ENCODE measurements at regions not wholly inside any gene's neighbourhood (a gene's known extent, or its start where the extent isn't known, plus 50 kb on each side); places are given as distances from the start of the nearest gene placed in this dataset.
"Not testable (repeated sequence)": the region's sequence is repeated elsewhere in the genome, so short reads cannot be mapped to it uniquely, and the experiment has no call there.

DNA sequence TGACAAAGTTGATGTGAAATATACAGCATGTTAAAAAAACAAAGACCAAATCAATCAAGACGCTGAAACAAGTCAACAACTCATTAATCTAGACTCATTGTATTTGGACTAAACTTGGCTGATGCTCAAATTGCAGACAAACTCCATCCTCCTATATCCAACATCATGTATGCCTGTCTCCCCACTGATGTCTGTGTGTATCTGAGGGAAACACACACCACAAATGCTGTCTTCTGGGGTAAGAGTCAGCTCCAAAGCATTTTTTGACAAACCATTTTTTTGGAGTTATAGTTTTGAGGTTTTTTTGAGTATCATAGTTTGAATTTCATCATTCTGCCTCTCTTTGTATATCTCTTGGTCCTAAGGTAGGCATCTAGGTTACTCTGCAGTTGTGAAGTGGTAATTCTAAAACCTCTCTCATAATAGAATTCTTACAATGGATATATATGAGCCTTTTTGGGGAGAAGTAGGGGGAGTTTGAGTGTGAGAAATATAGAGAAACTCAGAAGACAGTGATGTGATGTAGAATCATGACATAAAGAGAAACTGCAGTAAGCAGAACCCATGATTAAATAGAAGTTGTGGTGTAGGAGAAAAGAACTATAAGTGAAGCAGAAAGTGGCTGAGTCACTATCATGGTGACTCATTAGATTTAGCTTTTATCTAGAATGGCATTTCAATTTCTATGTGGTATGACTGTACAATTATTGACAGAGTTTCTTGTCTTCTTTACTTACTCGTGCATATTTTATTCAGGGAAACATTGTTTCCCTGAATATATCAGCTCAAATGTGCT is 1531.1 kb upstream of the LRRTM3 start:
- no peaks in the 10 kb centered on the region for H3K27me3 ChIP-seq (ENCODE audit: control insufficient read depth in 1 of 2, insufficient read depth in 2 of 2, low read length in 2 of 2)
- no peaks in the 10 kb centered on the region for H3K36me3 ChIP-seq (ENCODE audit: control insufficient read depth in 2 of 2, insufficient read depth in 2 of 2, low read length in 2 of 2)
- H3K27ac ChIP-seq (ENCODE audit: low read length) = no peak overlapping the region

GRCh38 chr10:65395631-65396030 is 1530.2 kb upstream of the LRRTM3 start:
- Histone ChIP-seq H3K4me3 (ENCODE audit: low read length in 2 of 2) (no peak overlapping the region), H3K36me3 (ENCODE audit: control insufficient read depth in 2 of 2, insufficient read depth in 2 of 2, low read length in 2 of 2) (no peaks in the 10 kb centered on the region), H3K9me3 (ENCODE audit: control insufficient read depth in 2 of 2, low read length in 2 of 2) (no peaks in the 10 kb centered on the region), H3K27me3 (ENCODE audit: control insufficient read depth in 1 of 2, insufficient read depth in 2 of 2, low read length in 2 of 2) (no peaks in the 10 kb centered on the region), H3K4me1 (ENCODE audit: control insufficient read depth, insufficient read depth, low read length) (no peaks in the 10 kb centered on the region), H3K27ac (ENCODE audit: low read length) (no peak overlapping the region), H3K9ac (ENCODE audit: low read length in 2 of 2) (no peak overlapping the region)

More for the DNA sequence above, 1531.1 kb upstream of the LRRTM3 start:
- H3K4me3 ChIP-seq (ENCODE audit: low read length in 2 of 2) = no peak overlapping the region
- H3K9ac ChIP-seq (ENCODE audit: low read length in 2 of 2) = no peak overlapping the region
- H3K4me1 ChIP-seq (ENCODE audit: control insufficient read depth, insufficient read depth, low read length) = no peaks in the 10 kb centered on the region
- H3K9me3 ChIP-seq (ENCODE audit: control insufficient read depth in 2 of 2, low read length in 2 of 2) = no peaks in the 10 kb centered on the region

DNA sequence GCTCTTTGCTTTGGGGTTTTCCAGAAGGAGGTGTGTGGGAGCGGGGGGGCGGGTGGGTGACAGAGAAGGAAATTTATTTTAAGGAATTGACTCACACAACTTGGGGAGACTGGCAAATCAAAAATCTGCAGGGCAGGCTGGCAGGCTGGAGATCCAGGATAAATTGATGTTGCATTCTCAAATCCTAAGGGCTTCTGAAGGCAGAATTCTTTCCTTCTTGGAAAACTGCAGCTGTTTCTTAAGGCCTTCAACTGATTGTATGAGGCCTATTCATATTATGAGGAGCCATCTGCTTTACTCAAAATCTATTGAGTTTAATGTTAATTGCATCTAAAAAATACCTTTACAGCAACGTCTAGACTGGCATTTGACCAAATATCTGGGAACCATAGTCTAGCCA is 1528.8 kb upstream of the LRRTM3 start:
- H3K4me3 ChIP-seq (ENCODE audit: low read length in 2 of 2) = no peak overlapping the region
- no peaks in the 10 kb centered on the region for H3K9me3 ChIP-seq (ENCODE audit: control insufficient read depth in 2 of 2, low read length in 2 of 2)
- H3K36me3 ChIP-seq (ENCODE audit: control insufficient read depth in 2 of 2, insufficient read depth in 2 of 2, low read length in 2 of 2) = no peaks in the 10 kb centered on the region
- no peaks in the 10 kb centered on the region for H3K27me3 ChIP-seq (ENCODE audit: control insufficient read depth in 1 of 2, insufficient read depth in 2 of 2, low read length in 2 of 2)
- no peaks in the 10 kb centered on the region for H3K4me1 ChIP-seq (ENCODE audit: control insufficient read depth, insufficient read depth, low read length)
- no peak overlapping the region for H3K27ac ChIP-seq (ENCODE audit: low read length)
- no peak overlapping the region for H3K9ac ChIP-seq (ENCODE audit: low read length in 2 of 2)

DNA sequence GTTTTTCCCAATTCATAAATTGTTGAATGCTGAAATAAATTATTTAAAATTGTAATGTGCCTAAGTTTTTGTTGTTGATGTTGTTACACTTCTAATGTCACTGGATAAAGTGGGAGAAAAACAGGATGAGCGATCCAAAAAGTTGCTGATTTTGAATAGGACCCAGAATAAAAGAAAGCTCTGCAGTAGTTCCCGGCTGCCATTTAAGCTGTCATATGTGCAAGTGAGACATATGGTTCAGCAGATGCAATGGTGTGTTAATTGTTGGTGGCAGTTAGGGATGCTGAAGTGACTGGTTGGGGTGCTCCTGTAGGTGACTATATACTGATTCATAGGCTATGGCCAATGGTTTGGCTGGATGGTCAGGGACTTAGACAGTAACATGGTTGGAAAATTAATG is 1517.4 kb upstream of the LRRTM3 start:
- no peaks in the 10 kb centered on the region for H3K36me3 ChIP-seq (ENCODE audit: control insufficient read depth in 2 of 2, insufficient read depth in 2 of 2, low read length in 2 of 2)
- H3K4me1 ChIP-seq (ENCODE audit: control insufficient read depth, insufficient read depth, low read length) = no peaks in the 10 kb centered on the region
- no peak overlapping the region for H3K27ac ChIP-seq (ENCODE audit: low read length)
- H3K4me3 ChIP-seq (ENCODE audit: low read length in 2 of 2) = no peak overlapping the region
- H3K27me3 ChIP-seq (ENCODE audit: control insufficient read depth in 1 of 2, insufficient read depth in 2 of 2, low read length in 2 of 2) = no peaks in the 10 kb centered on the region
- H3K9ac ChIP-seq (ENCODE audit: low read length in 2 of 2) = no peak overlapping the region
- no peaks in the 10 kb centered on the region for H3K9me3 ChIP-seq (ENCODE audit: control insufficient read depth in 2 of 2, low read length in 2 of 2)

DNA sequence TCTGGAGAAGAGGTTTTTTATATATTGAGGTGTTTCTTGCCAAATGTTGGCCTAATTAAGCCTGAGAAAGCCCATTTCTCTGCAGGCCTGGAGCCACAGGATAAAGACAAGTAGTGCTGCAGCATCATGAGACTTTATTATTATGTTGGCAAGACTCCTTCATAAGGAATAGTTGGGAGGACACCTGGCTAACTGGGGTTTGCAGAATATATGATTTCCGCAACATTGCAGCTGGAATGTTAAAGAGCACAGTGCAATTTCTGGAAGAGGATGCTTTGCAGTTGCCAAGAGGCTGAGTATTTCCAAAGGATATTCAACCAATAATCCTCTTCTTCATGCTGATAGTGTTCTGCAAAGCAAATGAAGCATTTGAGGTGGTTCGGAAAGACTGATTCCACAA is 1512.8 kb upstream of the LRRTM3 start:
- H3K27me3 ChIP-seq (ENCODE audit: control insufficient read depth in 1 of 2, insufficient read depth in 2 of 2, low read length in 2 of 2) = no peaks in the 10 kb centered on the region
- H3K27ac ChIP-seq (ENCODE audit: low read length) = no peak overlapping the region
- no peaks in the 10 kb centered on the region for H3K36me3 ChIP-seq (ENCODE audit: control insufficient read depth in 2 of 2, insufficient read depth in 2 of 2, low read length in 2 of 2)
- H3K4me1 ChIP-seq (ENCODE audit: control insufficient read depth, insufficient read depth, low read length) = no peaks in the 10 kb centered on the region
- H3K4me3 ChIP-seq (ENCODE audit: low read length in 2 of 2) = no peak overlapping the region
- no peaks in the 10 kb centered on the region for H3K9me3 ChIP-seq (ENCODE audit: control insufficient read depth in 2 of 2, low read length in 2 of 2)
- H3K9ac ChIP-seq (ENCODE audit: low read length in 2 of 2) = no peak overlapping the region

DNA sequence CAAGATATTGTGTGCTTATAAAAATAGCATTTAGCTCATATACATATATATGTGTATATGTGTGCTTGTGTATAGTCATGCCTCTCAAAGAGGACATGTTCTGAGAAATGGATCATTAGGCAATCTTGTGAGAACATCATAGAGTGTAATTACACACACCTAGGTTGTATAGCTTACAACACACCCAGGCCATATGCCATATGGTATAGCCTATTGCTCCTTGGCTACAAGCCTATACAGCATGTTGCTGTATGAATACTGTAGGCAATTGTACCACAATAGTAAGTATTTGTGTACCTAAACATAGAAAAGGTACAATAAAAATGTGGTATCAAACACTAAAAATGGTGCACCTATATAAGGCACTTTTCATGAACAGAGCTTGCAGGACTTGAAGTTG is 1510.5 kb upstream of the LRRTM3 start:
- H3K27ac ChIP-seq (ENCODE audit: low read length) = no peak overlapping the region
- no peak overlapping the region for H3K4me3 ChIP-seq (ENCODE audit: low read length in 2 of 2)
- H3K9me3 ChIP-seq (ENCODE audit: control insufficient read depth in 2 of 2, low read length in 2 of 2) = no peaks in the 10 kb centered on the region
- no peak overlapping the region for H3K9ac ChIP-seq (ENCODE audit: low read length in 2 of 2)
- H3K36me3 ChIP-seq (ENCODE audit: control insufficient read depth in 2 of 2, insufficient read depth in 2 of 2, low read length in 2 of 2) = no peaks in the 10 kb centered on the region
- H3K27me3 ChIP-seq (ENCODE audit: control insufficient read depth in 1 of 2, insufficient read depth in 2 of 2, low read length in 2 of 2) = no peaks in the 10 kb centered on the region
- H3K4me1 ChIP-seq (ENCODE audit: control insufficient read depth, insufficient read depth, low read length) = no peaks in the 10 kb centered on the region

DNA sequence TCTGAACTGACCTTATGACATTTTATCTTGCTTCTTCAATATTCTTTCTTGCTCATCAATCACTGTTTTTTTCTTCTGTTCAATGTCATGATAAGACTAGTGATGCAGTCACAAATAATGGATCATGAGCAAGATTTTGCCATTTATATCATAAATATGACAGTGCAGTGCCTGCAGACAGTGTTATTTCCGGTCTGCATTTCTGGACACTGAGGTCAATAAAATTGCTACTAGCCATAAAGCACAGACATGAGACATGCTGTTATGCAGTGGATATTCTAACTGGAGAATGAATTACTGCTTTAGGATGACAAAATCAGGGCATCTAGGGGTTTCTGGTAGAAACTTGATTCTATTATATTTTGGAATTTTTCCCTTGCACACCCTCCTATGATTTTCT is 1509.7 kb upstream of the LRRTM3 start:
- Histone ChIP-seq H3K27ac (ENCODE audit: low read length) (no peak overlapping the region), H3K36me3 (ENCODE audit: control insufficient read depth in 2 of 2, insufficient read depth in 2 of 2, low read length in 2 of 2) (no peaks in the 10 kb centered on the region), H3K9me3 (ENCODE audit: control insufficient read depth in 2 of 2, low read length in 2 of 2) (no peaks in the 10 kb centered on the region), H3K4me1 (ENCODE audit: control insufficient read depth, insufficient read depth, low read length) (no peaks in the 10 kb centered on the region), H3K9ac (ENCODE audit: low read length in 2 of 2) (no peak overlapping the region), H3K4me3 (ENCODE audit: low read length in 2 of 2) (no peak overlapping the region), H3K27me3 (ENCODE audit: control insufficient read depth in 1 of 2, insufficient read depth in 2 of 2, low read length in 2 of 2) (no peaks in the 10 kb centered on the region)

GRCh38 chr10:65419629-65420028 is 1506.2 kb upstream of the LRRTM3 start:
- H3K4me1 ChIP-seq (ENCODE audit: control insufficient read depth, insufficient read depth, low read length) = no peaks in the 10 kb centered on the region
- no peak overlapping the region for H3K27ac ChIP-seq (ENCODE audit: low read length)

GRCh38 chr10:65423043-65423442 is 1502.8 kb upstream of the LRRTM3 start:
- H3K27me3 ChIP-seq (ENCODE audit: control insufficient read depth in 1 of 2, insufficient read depth in 2 of 2, low read length in 2 of 2) = no peaks in the 10 kb centered on the region
- H3K36me3 ChIP-seq (ENCODE audit: control insufficient read depth in 2 of 2, insufficient read depth in 2 of 2, low read length in 2 of 2) = no peaks in the 10 kb centered on the region
- no peaks in the 10 kb centered on the region for H3K9me3 ChIP-seq (ENCODE audit: control insufficient read depth in 2 of 2, low read length in 2 of 2)
- no peak overlapping the region for H3K4me3 ChIP-seq (ENCODE audit: low read length in 2 of 2)
- H3K4me1 ChIP-seq (ENCODE audit: control insufficient read depth, insufficient read depth, low read length) = no peaks in the 10 kb centered on the region
- H3K27ac ChIP-seq (ENCODE audit: low read length) = no peak overlapping the region
- no peak overlapping the region for H3K9ac ChIP-seq (ENCODE audit: low read length in 2 of 2)

More at GRCh38 chr10:65419629-65420028, 1506.2 kb upstream of the LRRTM3 start:
- Histone ChIP-seq H3K9ac (ENCODE audit: low read length in 2 of 2) (no peak overlapping the region), H3K27me3 (ENCODE audit: control insufficient read depth in 1 of 2, insufficient read depth in 2 of 2, low read length in 2 of 2) (no peaks in the 10 kb centered on the region), H3K9me3 (ENCODE audit: control insufficient read depth in 2 of 2, low read length in 2 of 2) (no peaks in the 10 kb centered on the region), H3K36me3 (ENCODE audit: control insufficient read depth in 2 of 2, insufficient read depth in 2 of 2, low read length in 2 of 2) (no peaks in the 10 kb centered on the region), H3K4me3 (ENCODE audit: low read length in 2 of 2) (no peak overlapping the region)

DNA sequence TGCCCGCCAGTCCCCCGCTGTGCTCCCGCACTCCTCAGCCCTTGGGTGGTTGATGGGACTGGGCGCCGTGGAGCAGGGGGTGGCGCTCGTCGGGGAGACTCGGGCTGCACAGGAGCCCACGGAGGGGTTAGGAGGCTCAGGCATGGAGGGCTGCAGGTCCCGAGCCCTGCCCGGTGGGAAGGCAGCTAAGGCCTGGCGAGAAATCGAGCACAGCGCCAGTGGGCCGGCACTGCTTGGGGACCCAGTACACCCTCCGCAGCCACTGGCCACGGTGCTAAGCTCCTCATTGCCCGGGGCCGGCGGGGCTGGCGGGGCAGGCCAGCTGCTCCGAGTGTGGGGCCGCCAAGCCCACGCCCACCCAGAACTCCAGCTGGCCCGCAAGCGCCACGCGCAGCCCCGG is 1496.5 kb upstream of the LRRTM3 start:
- H3K9ac ChIP-seq (ENCODE audit: low read length in 2 of 2); H3K9me3 ChIP-seq (ENCODE audit: control insufficient read depth in 2 of 2, low read length in 2 of 2); H3K27ac ChIP-seq (ENCODE audit: low read length); H3K36me3 ChIP-seq (ENCODE audit: control insufficient read depth in 2 of 2, insufficient read depth in 2 of 2, low read length in 2 of 2); H3K27me3 ChIP-seq (ENCODE audit: control insufficient read depth in 1 of 2, insufficient read depth in 2 of 2, low read length in 2 of 2); H3K4me3 ChIP-seq (ENCODE audit: low read length in 2 of 2); H3K4me1 ChIP-seq (ENCODE audit: control insufficient read depth, insufficient read depth, low read length): not testable (repeated sequence)

DNA sequence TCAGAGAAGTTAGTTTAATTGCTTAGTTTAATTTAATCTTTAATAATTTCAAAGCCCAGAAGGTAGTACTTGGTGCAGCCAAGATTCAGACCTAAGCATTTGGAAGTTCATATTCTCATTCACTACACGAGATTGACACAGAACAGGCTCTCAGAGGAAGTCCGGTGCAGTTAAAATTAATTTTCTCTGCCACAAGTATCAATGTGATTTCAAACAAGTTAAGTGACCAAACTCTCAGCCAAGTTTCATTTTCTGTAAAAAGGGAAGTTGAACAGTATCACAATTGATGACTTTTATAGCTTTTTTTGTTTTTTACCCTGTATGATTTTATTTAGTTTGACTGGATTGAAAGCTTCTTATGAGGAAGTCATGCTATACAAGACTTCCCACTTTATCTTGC is 1494.9 kb upstream of the LRRTM3 start:
- no peak overlapping the region for H3K9ac ChIP-seq (ENCODE audit: low read length in 2 of 2)
- H3K4me1 ChIP-seq (ENCODE audit: control insufficient read depth, insufficient read depth, low read length) = no peaks in the 10 kb centered on the region
- H3K36me3 ChIP-seq (ENCODE audit: control insufficient read depth in 2 of 2, insufficient read depth in 2 of 2, low read length in 2 of 2) = no peaks in the 10 kb centered on the region
- H3K9me3 ChIP-seq (ENCODE audit: control insufficient read depth in 2 of 2, low read length in 2 of 2) = no peaks in the 10 kb centered on the region
- no peak overlapping the region for H3K4me3 ChIP-seq (ENCODE audit: low read length in 2 of 2)
- H3K27me3 ChIP-seq (ENCODE audit: control insufficient read depth in 1 of 2, insufficient read depth in 2 of 2, low read length in 2 of 2) = no peaks in the 10 kb centered on the region
- no peak overlapping the region for H3K27ac ChIP-seq (ENCODE audit: low read length)

Data from stomach smooth muscle (tissue), 2 donors.